OCI-LY7 (cell line): ENCODE measurements at regions not wholly inside any gene's neighbourhood (a gene's known extent, or its start where the extent isn't known, plus 50 kb on each side); places are given as distances from the start of the nearest gene placed in this dataset.
"Not testable (repeated sequence)": the region's sequence is repeated elsewhere in the genome, so short reads cannot be mapped to it uniquely, and the experiment has no call there.

Experiments used
- BruUV-seq: library from RNA; stranded (reverse); fragments of 400-500 nt; replicated peaks from 2 replicates; lab custom pipeline; 2021; lab: Mats Ljungman, UMichigan
- CTCF ChIA-PET: fragments of 300-600 bp; sonication (Branson Sonifier 250); formaldehyde crosslinking; loops from one replicate; lab custom pipeline; 2022; ENCODE audit warnings: antibody characterized with exemption; ENCODE audit not compliant: unreplicated experiment; lab: Charles Lee
- POLR2A ChIA-PET: fragments of 300-600 bp; sonication (Branson Sonifier 250); formaldehyde crosslinking; loops from one replicate; lab custom pipeline; 2022; ENCODE audit warnings: antibody characterized with exemption; lab: Charles Lee
- DNase-seq: peaks from one replicate; pipeline ENCODE4 v3.0.0-alpha.2; 2015; ENCODE audit warnings: low spot score
- H2AFZ ChIP-seq: fragments of 200-600 bp; sonication (generic), shearing (Covaris generic); 2 replicates; pipeline ENCODE4 v1.6.1; 2014; ENCODE audit warnings: mild to moderate bottlenecking, antibody characterized with exemption, low read length, moderate library complexity
- H3K27ac ChIP-seq: fragments of 200-600 bp; sonication (generic); 2 replicates; pipeline ENCODE4 v1.5.1; 2014; ENCODE audit warnings: mixed run types, low read depth, mild to moderate bottlenecking, moderate library complexity, low read length, inconsistent platforms; ENCODE audit not compliant: poor library complexity, severe bottlenecking
- H3K36me3 ChIP-seq: fragments of 200-600 bp; sonication (generic); 2 replicates; pipeline ENCODE4 v1.6.1; 2014; ENCODE audit warnings: mild to moderate bottlenecking, antibody characterized with exemption, low read length, moderate library complexity, mixed read lengths; ENCODE audit not compliant: insufficient read depth
- H3K4me1 ChIP-seq: fragments of 200-600 bp; sonication (generic); 2 replicates; pipeline ENCODE4 v1.5.1; 2014; ENCODE audit warnings: mild to moderate bottlenecking, low read length; ENCODE audit not compliant: insufficient read depth, poor library complexity, severe bottlenecking
- H3K4me2 ChIP-seq: fragments of 200-600 bp; sonication (generic); 2 replicates; pipeline ENCODE4 v1.6.1; 2014; ENCODE audit warnings: mild to moderate bottlenecking, low read length
- H3K4me3 ChIP-seq: fragments of 200-600 bp; sonication (generic); 2 replicates; pipeline ENCODE4 v1.5.1; 2014; ENCODE audit warnings: mild to moderate bottlenecking, low read depth, low read length; ENCODE audit not compliant: poor library complexity, severe bottlenecking
- H3K79me2 ChIP-seq: fragments of 200-600 bp; sonication (generic); 2 replicates; pipeline ENCODE4 v1.6.1; 2016; ENCODE audit warnings: low read depth, mild to moderate bottlenecking, low read length, moderate library complexity, mixed read lengths; ENCODE audit not compliant: insufficient read depth
- H3K9me2 ChIP-seq: fragments of 200-600 bp; sonication (generic); 2 replicates; pipeline ENCODE4 v1.6.1; 2016; ENCODE audit warnings: mild to moderate bottlenecking, low read length, mixed read lengths; ENCODE audit not compliant: insufficient read depth
- H3K9me3 ChIP-seq: fragments of 200-600 bp; sonication (generic); 2 replicates; pipeline ENCODE4 v1.6.1; 2014; ENCODE audit warnings: mild to moderate bottlenecking, mixed run types, low read length, mixed read lengths
- H4K20me1 ChIP-seq: fragments of 200-600 bp; sonication (generic); 2 replicates; pipeline ENCODE4 v1.6.1; 2014; ENCODE audit warnings: mild to moderate bottlenecking, antibody characterized with exemption, low read length, moderate library complexity, mixed read lengths; ENCODE audit not compliant: insufficient read depth
- EZH2phosphoT487 ChIP-seq: fragments of 200-600 bp; sonication (generic); IDR thresholded peaks from 2 replicates; pipeline ENCODE4 v1.6.1; 2018; ENCODE audit warnings: low read depth, borderline replicate concordance, mild to moderate bottlenecking, mixed run types, antibody characterized with exemption, low read length, moderate library complexity, mixed read lengths
- intact Hi-C: fragments of 100-400 bp; cut with micrococcal nuclease; formaldehyde crosslinking; loops from one replicate; pipeline ENCODE4 v1.10.0; 2022; ENCODE audit not compliant: unreplicated experiment
- TF ChIP-seq, protein P1 (sequence below): fragments of 200-600 bp; sonication (generic); conservative IDR thresholded peaks from 2 replicates; pipeline ENCODE4 v1.5.1; 2014; ENCODE audit warnings: mild to moderate bottlenecking, antibody characterized with exemption, low read length, moderate library complexity, mixed read lengths

DNA sequence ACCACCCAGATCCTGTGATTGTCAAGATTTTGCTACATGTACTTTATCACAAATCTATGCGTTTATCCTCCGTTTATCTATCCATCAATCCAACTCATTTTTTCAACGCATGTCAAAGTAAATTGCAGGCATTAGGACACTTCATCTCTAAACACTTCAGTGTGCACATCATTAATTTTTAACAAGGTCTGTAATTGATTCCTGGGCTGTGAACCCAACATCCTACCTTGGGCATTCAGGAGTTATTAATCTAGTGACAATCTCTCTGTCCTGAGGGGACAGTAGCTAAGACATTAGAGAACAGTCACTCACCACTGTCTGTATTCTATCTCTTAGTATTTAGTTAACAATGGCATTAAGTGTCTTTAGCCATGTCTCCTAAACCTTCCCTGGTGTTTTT, 264.7 kb downstream of the SOX9 start:
- TF ChIP-seq, protein P1, sequence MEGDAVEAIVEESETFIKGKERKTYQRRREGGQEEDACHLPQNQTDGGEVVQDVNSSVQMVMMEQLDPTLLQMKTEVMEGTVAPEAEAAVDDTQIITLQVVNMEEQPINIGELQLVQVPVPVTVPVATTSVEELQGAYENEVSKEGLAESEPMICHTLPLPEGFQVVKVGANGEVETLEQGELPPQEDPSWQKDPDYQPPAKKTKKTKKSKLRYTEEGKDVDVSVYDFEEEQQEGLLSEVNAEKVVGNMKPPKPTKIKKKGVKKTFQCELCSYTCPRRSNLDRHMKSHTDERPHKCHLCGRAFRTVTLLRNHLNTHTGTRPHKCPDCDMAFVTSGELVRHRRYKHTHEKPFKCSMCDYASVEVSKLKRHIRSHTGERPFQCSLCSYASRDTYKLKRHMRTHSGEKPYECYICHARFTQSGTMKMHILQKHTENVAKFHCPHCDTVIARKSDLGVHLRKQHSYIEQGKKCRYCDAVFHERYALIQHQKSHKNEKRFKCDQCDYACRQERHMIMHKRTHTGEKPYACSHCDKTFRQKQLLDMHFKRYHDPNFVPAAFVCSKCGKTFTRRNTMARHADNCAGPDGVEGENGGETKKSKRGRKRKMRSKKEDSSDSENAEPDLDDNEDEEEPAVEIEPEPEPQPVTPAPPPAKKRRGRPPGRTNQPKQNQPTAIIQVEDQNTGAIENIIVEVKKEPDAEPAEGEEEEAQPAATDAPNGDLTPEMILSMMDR: no peak
- Histone ChIP-seq H3K79me2 (no peaks in the 10 kb centered on the region), H3K4me3 (no peak overlapping the region), H3K36me3 (no peaks in the 10 kb centered on the region), H3K4me1 (no peaks in the 10 kb centered on the region), H4K20me1 (no peaks in the 10 kb centered on the region), H2AFZ (no peak overlapping the region), H3K9me2 (no peaks in the 10 kb centered on the region), H3K9me3 (no peaks in the 10 kb centered on the region), H3K4me2 (no peak overlapping the region), H3K27ac (no peak overlapping the region)
- CTCF ChIA-PET: no interaction called here
- no TSS peak for BruUV-seq
- intact Hi-C loops: no loop called here
- POLR2A ChIA-PET: no interaction called here
- no peak for DNase-seq

DNA sequence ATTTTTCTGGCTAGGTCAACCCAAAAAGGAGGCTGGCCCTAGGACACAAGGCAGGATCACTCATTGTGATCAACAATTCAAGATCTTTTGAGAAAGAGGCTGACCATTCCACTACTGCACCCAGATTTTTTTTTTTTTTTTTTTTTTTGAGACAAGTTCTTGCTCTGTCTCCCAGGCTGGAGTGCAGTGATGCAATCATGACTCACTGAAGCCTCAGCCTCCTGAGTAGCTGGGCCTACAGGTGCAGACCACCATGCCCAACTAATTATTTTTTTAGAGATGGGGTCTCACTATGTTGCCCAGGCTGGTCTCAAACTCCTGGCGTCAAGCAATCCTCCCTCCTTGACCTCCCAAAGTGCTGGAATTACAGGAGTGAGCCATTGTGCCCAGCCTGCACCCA, 265.4 kb downstream of the SOX9 start:
- H3K79me2 ChIP-seq, H3K36me3 ChIP-seq, H4K20me1 ChIP-seq, BruUV-seq, H3K9me2 ChIP-seq, H3K4me2 ChIP-seq, H2AFZ ChIP-seq, H3K27ac ChIP-seq, H3K4me3 ChIP-seq, intact Hi-C loops, H3K9me3 ChIP-seq, H3K4me1 ChIP-seq, CTCF ChIA-PET, DNase-seq: not testable (repeated sequence)
- POLR2A ChIA-PET: interaction anchor here (0.6 kb wide), 1 partner anchor 681 kb away, joined by 3 read pairs; no protein-coding TSS in a partner anchor

DNA sequence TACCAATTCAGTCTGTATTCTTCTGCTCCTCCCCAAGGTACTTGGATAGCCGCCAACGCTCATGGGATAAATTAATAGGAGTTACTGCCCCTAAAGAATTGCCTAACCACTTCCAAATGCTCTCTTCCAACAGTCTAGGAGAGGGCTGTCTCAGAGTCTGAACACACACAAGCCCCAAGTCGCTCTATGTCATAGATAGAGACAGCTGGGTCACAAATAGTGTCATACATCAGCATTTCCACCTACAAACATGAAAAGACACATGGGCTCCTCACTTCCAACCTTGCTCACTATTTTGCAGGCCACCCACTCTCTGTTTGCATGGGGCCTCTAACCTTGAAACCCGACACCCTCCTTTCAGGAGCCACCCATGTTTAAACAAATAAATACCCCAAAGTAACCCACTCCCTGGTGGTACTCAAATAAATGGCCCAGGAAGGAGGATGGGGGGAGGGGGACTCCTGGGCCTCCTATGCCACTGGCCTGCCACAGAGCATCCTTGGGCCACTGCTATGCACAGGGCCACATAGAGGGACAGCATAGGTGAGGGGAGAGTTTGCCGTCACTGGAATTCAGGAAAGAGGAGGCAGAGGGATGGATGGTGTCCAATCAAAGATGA, 265.9 kb downstream of the SOX9 start:
- H3K4me3 ChIP-seq: no peak overlapping the region
- POLR2A ChIA-PET: interaction anchor here (0.6 to 0.7 kb wide), 2 partner anchors 224 to 680 kb away, joined by 3 to 5 read pairs; no protein-coding TSS in a partner anchor
- no peaks in the 10 kb centered on the region for H3K9me2 ChIP-seq
- no peak overlapping the region for H3K4me2 ChIP-seq
- CTCF ChIA-PET: no interaction called here
- no TSS peak for BruUV-seq
- no peaks in the 10 kb centered on the region for H3K36me3 ChIP-seq
- no peaks in the 10 kb centered on the region for H4K20me1 ChIP-seq
- TF ChIP-seq EZH2phosphoT487: no peak
- TF ChIP-seq, protein P1: no peak
- no peaks in the 10 kb centered on the region for H3K79me2 ChIP-seq
- no peak for DNase-seq
- no peaks in the 10 kb centered on the region for H3K4me1 ChIP-seq
- no peak overlapping the region for H3K27ac ChIP-seq
- no peaks in the 10 kb centered on the region for H3K9me3 ChIP-seq
- H2AFZ ChIP-seq: no peak overlapping the region
- intact Hi-C loops: no loop called here
